GM23248 (cell line): ENCODE measurements at regions not wholly inside any gene's neighbourhood (a gene's known extent, or its start where the extent isn't known, plus 50 kb on each side); places are given as distances from the start of the nearest gene placed in this dataset.

Source experiments
- EZH2 ChIP-seq: fragments of 200-600 bp; sonication (generic); IDR thresholded peaks from 2 replicates; pipeline ENCODE4 v1.6.1; 2018; ENCODE audit warnings: antibody characterized with exemption, mild to moderate bottlenecking; ENCODE audit not compliant: insufficient read depth, poor library complexity, severe bottlenecking
- EZH2phosphoT487 ChIP-seq: fragments of 200-600 bp; sonication (generic); IDR thresholded peaks from 2 replicates; pipeline ENCODE4 v1.6.1; 2018; ENCODE audit warnings: antibody characterized with exemption, moderate library complexity, mild to moderate bottlenecking, low read depth; ENCODE audit not compliant: insufficient read depth

- TF ChIP-seq EZH2phosphoT487, result no peak
- no peak for TF ChIP-seq EZH2
Observed at GRCh38 chr9:31142456-31142855, 1242.0 kb upstream of the ACO1 start.
